ENCODE measurements at regions not wholly inside any gene's neighbourhood (a gene's known extent, or its start where the extent isn't known, plus 50 kb on each side); places are given as distances from the start of the nearest gene placed in this dataset.

GRCh38 chr12:84785281-84785680 lies 127.3 kb downstream of the SLC6A15 start:
- Histone ChIP-seq H3K27me3 (ENCODE audit: control insufficient read depth, insufficient read depth, low read length) (no peaks in the 10 kb centered on the region), H3K27ac (ENCODE audit: insufficient read depth, low read length) (no peak overlapping the region), H3K4me3 (ENCODE audit: insufficient read depth, low read depth, low read length) (no peak overlapping the region), H2BK120ac (ENCODE audit: low read depth, low read length) (no peak overlapping the region), H3K23ac (ENCODE audit: low read depth, low read length) (no peak overlapping the region), H4K5ac (ENCODE audit: low read depth, low read length) (no peak overlapping the region), H3K18ac (ENCODE audit: low read depth, low read length) (no peak overlapping the region), H3K9ac (ENCODE audit: low read depth, low read length) (no peak overlapping the region), H2AK5ac (ENCODE audit: low read depth, low read length) (no peak overlapping the region), H3K4me2 (ENCODE audit: low read depth, low read length) (no peak overlapping the region), H4K20me1 (ENCODE audit: insufficient read depth, low read length) (no peaks in the 10 kb centered on the region), H3K4me1 (ENCODE audit: control insufficient read depth, insufficient read depth, low read length) (no peaks in the 10 kb centered on the region), H2BK5ac (ENCODE audit: low read depth, low read length, poor library complexity, severe bottlenecking) (no peak overlapping the region), H4K91ac (ENCODE audit: insufficient read depth, low read depth, low read length) (no peak overlapping the region), H2BK20ac (ENCODE audit: low read depth, low read length) (no peak overlapping the region), H3K79me1 (ENCODE audit: low read depth in 1 of 2, low read length in 2 of 2) (no peaks in the 10 kb centered on the region), H3K36me3 (ENCODE audit: control insufficient read depth, insufficient read depth, low read length) (no peaks in the 10 kb centered on the region), H3K4ac (ENCODE audit: low read depth, low read length) (no peak overlapping the region), H3K9me3 (ENCODE audit: control insufficient read depth, insufficient read depth, low read length) (no peaks in the 10 kb centered on the region), H2AFZ (replicated peaks; ENCODE audit: low read length, poor library complexity) (no peak overlapping the region), H2AK9ac (replicated peaks; ENCODE audit: low read depth, low read length, poor library complexity) (no peak overlapping the region), H3K56ac (ENCODE audit: extremely low read depth, insufficient read depth, low read length) (no peak overlapping the region), H4K8ac (ENCODE audit: low read depth in 2 of 2, low read length in 2 of 2) (no peak overlapping the region), H3K9me1 (ENCODE audit: insufficient read depth, low read length) (no peaks in the 10 kb centered on the region), H3K14ac (replicated peaks; ENCODE audit: low read depth, low read length) (no peak overlapping the region), H2BK15ac (ENCODE audit: low read depth, low read length) (no peak overlapping the region)
- dilution Hi-C loops (cut with HindIII; ENCODE audit: low sequenced_read_pairs, unreplicated experiment): no loop called here
- intact Hi-C loops (cut with micrococcal nuclease): no loop called here
- BruUV-seq (replicated peaks): no TSS peak
- no peak for DNase-seq
- no peak for ATAC-seq (ENCODE audit: low read depth)
- in situ Hi-C loops (cut with MboI; ENCODE audit: low sequenced_read_pairs): no loop called here
- CTCF ChIA-PET: no interaction called here
- POLR2A ChIA-PET (ENCODE audit: unreplicated experiment): no interaction called here
- TF ChIP-seq FOS (IDR thresholded peaks at IDR 0.05; ENCODE audit: low read depth, low read length) (no peak), CTCF (conservative IDR thresholded peaks at IDR 0.05; ENCODE audit: low read depth, low read length) (no peak), MAFK (IDR thresholded peaks at IDR 0.05; ENCODE audit: low read depth, low read length) (no peak), POLR2A (IDR thresholded peaks at IDR 0.05; ENCODE audit: low read depth, low read length) (no peak), CHD1 (IDR thresholded peaks at IDR 0.05; ENCODE audit: low read depth, low read length) (no peak), MXI1 (IDR thresholded peaks at IDR 0.05; ENCODE audit: borderline replicate concordance, low read depth, low read length) (no peak), RFX5 (IDR thresholded peaks at IDR 0.05; ENCODE audit: low read depth, low read length) (no peak), RAD21 (IDR thresholded peaks at IDR 0.05; ENCODE audit: low read length) (no peak), RCOR1 (IDR thresholded peaks at IDR 0.05; ENCODE audit: insufficient replicate concordance, low read length) (no peak), BHLHE40 (IDR thresholded peaks at IDR 0.05; ENCODE audit: low read depth, low read length) (no peak), USF2 (IDR thresholded peaks at IDR 0.05; ENCODE audit: low read depth, low read length) (no peak), CEBPB (IDR thresholded peaks at IDR 0.05; ENCODE audit: low read depth, low read length) (no peak)
- WGBS, 2 experiments (ENCODE audit: extremely low coverage in 2 of 2, insufficient read length in 1 of 2): no CpG with 5 or more reads among the region's 1 CpG

All from IMR-90 (cell line).